Left ventricle myocardium inferior (tissue), 1 donor: ENCODE measurements at regions not wholly inside any gene's neighbourhood (a gene's known extent, or its start where the extent isn't known, plus 50 kb on each side); places are given as distances from the start of the nearest gene placed in this dataset.

Experiments
- DNase-seq: peaks from one replicate; pipeline ENCODE4 v3.0.0-alpha.2; 2020
- H3K27ac ChIP-seq: fragments of 200-600 bp; replicated peaks from 2 replicates; pipeline ENCODE4 v1.8.0; 2021
- H3K27me3 ChIP-seq: fragments of 200-600 bp; 2 replicates; pipeline ENCODE4 v1.8.0; 2021; ENCODE audit warnings: low read depth
- H3K36me3 ChIP-seq: fragments of 200-600 bp; 2 replicates; pipeline ENCODE4 v1.8.0; 2021
- H3K4me1 ChIP-seq: fragments of 200-600 bp; 2 replicates; pipeline ENCODE4 v1.8.0; 2021
- H3K4me3 ChIP-seq: fragments of 200-600 bp; 2 replicates; pipeline ENCODE4 v1.8.0; 2021; ENCODE audit warnings: mild to moderate bottlenecking, moderate library complexity
- H3K9me3 ChIP-seq: fragments of 200-600 bp; replicated peaks from 2 replicates; pipeline ENCODE4 v1.8.0; 2021
- CTCF ChIP-seq: fragments of 200-600 bp; IDR thresholded peaks from 2 replicates; pipeline ENCODE4 v1.8.0; 2021; ENCODE audit warnings: antibody characterized with exemption, mild to moderate bottlenecking, borderline replicate concordance
- intact Hi-C: fragments of 100-400 bp; cut with micrococcal nuclease; formaldehyde crosslinking; loops from one replicate; pipeline ENCODE4 v1.11.0; 2022
- donor health status: DM: no; HTN: yes; CAD: no; lungs with severe emphysema.

DNA sequence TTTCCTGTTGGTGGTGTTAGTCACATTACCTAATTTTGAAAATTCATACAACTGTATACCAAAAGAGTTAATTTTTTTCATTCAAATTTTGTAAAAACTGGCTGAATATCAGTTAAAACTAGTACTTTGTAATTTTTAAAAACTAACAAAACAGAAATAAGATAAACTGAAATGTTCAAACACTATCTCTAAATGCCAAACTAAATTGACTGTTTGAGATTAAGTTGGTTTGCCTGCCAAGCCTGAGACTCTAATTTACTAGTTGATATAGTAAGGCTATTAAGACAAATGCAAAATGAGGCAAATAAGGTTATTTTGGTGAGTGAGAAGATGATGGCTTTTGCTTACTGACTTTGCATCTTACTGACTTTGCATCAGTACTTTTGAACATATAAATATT is 1134.9 kb upstream of the LRRN3 start:
- no peak overlapping the region for H3K4me3 ChIP-seq
- H3K27ac ChIP-seq, result no peak overlapping the region
- no peak for TF ChIP-seq CTCF
- H3K9me3 ChIP-seq, result peaks cover 6% of the 10 kb centered on the region
- H3K36me3 ChIP-seq, result no peaks in the 10 kb centered on the region
- no peak for DNase-seq
- intact Hi-C loops, result no loop called here
- no peaks in the 10 kb centered on the region for H3K4me1 ChIP-seq
- H3K27me3 ChIP-seq, result no peaks in the 10 kb centered on the region

- no peak for DNase-seq
- no peak for TF ChIP-seq CTCF
- Histone ChIP-seq H3K9me3 (peaks cover 6% of the 10 kb centered on the region), H3K27ac (no peak overlapping the region), H3K4me3 (no peak overlapping the region), H3K4me1 (no peaks in the 10 kb centered on the region), H3K27me3 (no peaks in the 10 kb centered on the region), H3K36me3 (no peaks in the 10 kb centered on the region)
- intact Hi-C loops, result no loop called here
Observed at GRCh38 chr7:109956916-109957315, 1134.0 kb upstream of the LRRN3 start.

DNA sequence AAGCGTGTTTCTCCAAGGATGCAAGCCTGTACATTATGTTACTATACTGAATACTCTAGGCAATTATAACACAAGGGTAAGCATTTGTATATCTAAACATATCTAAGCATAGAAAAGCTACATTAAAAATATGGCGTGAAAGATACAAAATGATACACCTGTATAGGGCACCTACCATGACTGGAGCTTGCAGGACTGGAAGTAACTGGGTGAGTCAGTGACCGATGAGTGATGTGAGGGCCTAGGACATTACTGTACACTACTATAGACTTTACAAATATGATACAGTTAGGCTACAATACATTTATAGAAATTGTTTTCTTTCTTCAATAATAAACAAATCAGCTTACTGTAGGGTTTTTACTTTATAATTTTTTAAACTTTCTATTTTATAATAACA is 1127.2 kb upstream of the LRRN3 start:
- intact Hi-C loops, result no loop called here
- H3K4me1 ChIP-seq, result no peaks in the 10 kb centered on the region
- no peak overlapping the region for H3K27ac ChIP-seq
- no peaks in the 10 kb centered on the region for H3K36me3 ChIP-seq
- H3K9me3 ChIP-seq, result no peaks in the 10 kb centered on the region
- no peaks in the 10 kb centered on the region for H3K27me3 ChIP-seq
- TF ChIP-seq CTCF, result no peak
- no peak overlapping the region for H3K4me3 ChIP-seq
- DNase-seq, result no peak

DNA sequence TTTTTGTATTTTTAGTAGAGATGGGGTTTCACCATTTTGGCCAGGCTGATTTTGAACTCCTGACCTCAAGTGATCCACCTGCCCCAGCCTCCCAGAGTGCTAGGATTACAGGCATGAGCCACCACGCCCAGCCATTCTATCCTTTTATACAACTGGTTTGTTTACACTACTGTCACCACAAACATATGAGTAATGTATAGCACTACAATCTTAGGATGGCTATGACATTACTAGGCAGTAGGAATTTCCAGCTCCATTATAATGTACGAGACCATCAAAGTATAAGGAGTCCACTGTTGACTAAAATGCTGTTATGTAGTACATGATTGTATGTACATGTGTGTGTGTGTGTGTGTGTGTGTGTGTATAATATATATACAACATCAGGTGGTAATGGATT is 1126.1 kb upstream of the LRRN3 start:
- Histone ChIP-seq H3K36me3 (no peaks in the 10 kb centered on the region), H3K27ac (no peak overlapping the region), H3K4me3 (no peak overlapping the region), H3K27me3 (no peaks in the 10 kb centered on the region), H3K4me1 (no peaks in the 10 kb centered on the region), H3K9me3 (peaks cover 2% of the 10 kb centered on the region)
- TF ChIP-seq CTCF, result no peak
- DNase-seq, result no peak
- intact Hi-C loops, result no loop called here

GRCh38 chr7:109967406-109967805 is 1123.5 kb upstream of the LRRN3 start:
- Histone ChIP-seq H3K9me3 (peaks cover 12% of the 10 kb centered on the region), H3K27me3 (no peaks in the 10 kb centered on the region), H3K27ac (no peak overlapping the region), H3K4me3 (no peak overlapping the region), H3K36me3 (no peaks in the 10 kb centered on the region), H3K4me1 (no peaks in the 10 kb centered on the region)
- intact Hi-C loops, result no loop called here
- no peak for TF ChIP-seq CTCF
- DNase-seq, result no peak

GRCh38 chr7:109983618-109984017 is 1107.3 kb upstream of the LRRN3 start:
- intact Hi-C loops, result no loop called here
- no peaks in the 10 kb centered on the region for H3K4me1 ChIP-seq
- H3K36me3 ChIP-seq, result no peaks in the 10 kb centered on the region
- TF ChIP-seq CTCF, result no peak
- H3K4me3 ChIP-seq, result no peak overlapping the region
- H3K27me3 ChIP-seq, result no peaks in the 10 kb centered on the region
- no peak overlapping the region for H3K27ac ChIP-seq
- peaks cover 8% of the 10 kb centered on the region for H3K9me3 ChIP-seq
- no peak for DNase-seq
